GM12872 (cell line): ENCODE measurements at regions not wholly inside any gene's neighbourhood (a gene's known extent, or its start where the extent isn't known, plus 50 kb on each side); places are given as distances from the start of the nearest gene placed in this dataset.

Experiments used
- CTCF ChIP-seq: IDR thresholded peaks from 3 replicates; pipeline ENCODE4 v1.5.1; 2011; ENCODE audit warnings: low read depth, mild to moderate bottlenecking, low read length, moderate library complexity; ENCODE audit not compliant: insufficient read depth

GRCh38 chrX:110425222-110426154, 66.8 kb downstream of the RTL9 start:
- no peak for TF ChIP-seq CTCF

GRCh38 chrX:110426155-110426504, 67.5 kb downstream of the RTL9 start:
- TF ChIP-seq CTCF, result no peak

GRCh38 chrX:110427076-110427475, 68.4 kb downstream of the RTL9 start:
- no peak for TF ChIP-seq CTCF

GRCh38 chrX:110428144-110428543, 69.5 kb downstream of the RTL9 start:
- TF ChIP-seq CTCF, result no peak

GRCh38 chrX:110430293-110431076, 71.8 kb downstream of the RTL9 start:
- TF ChIP-seq CTCF, result no peak

- no peak for TF ChIP-seq CTCF
Measured at GRCh38 chrX:110432091-110432905, 73.7 kb downstream of the RTL9 start.

GRCh38 chrX:110432906-110433215, 74.2 kb downstream of the RTL9 start:
- no peak for TF ChIP-seq CTCF
